Eye (tissue), 1 donor: ENCODE measurements at regions not wholly inside any gene's neighbourhood (a gene's known extent, or its start where the extent isn't known, plus 50 kb on each side); places are given as distances from the start of the nearest gene placed in this dataset.
A peak's percentile ranks its signal among the peaks of the same experiment; 100 is the strongest.

ENCODE experiments used
- DNase-seq: peaks from one replicate; pipeline ENCODE4 v3.0.0-alpha.2; 2015

DNA sequence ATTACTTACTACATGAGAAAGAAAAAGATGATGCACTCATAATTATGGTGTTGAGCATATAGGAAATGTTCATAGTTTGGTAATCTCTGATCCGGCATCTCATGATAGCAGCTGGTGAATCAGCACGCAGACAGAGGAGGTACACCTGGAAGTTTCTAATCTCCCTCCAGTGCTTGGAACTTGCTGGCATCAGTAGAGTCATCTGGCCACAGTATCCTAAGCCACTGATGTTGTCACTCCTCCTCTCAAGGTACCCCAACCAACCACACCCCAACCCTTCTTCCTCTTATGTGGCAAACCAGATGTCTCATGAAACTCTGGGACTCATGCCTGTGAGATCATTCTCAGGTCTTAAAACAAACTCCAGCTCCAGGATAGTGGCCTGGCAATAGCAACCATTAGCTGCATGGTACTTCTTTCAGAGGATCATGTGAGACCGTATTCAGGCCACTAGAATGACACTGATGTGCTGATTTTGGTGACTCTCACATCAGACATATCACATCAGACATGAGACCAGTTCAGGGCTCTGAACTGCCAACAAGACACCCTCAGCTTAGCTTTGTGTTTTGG is 143.0 kb downstream of the RASSF9 start:
- DNase-seq, result no peak

DNA sequence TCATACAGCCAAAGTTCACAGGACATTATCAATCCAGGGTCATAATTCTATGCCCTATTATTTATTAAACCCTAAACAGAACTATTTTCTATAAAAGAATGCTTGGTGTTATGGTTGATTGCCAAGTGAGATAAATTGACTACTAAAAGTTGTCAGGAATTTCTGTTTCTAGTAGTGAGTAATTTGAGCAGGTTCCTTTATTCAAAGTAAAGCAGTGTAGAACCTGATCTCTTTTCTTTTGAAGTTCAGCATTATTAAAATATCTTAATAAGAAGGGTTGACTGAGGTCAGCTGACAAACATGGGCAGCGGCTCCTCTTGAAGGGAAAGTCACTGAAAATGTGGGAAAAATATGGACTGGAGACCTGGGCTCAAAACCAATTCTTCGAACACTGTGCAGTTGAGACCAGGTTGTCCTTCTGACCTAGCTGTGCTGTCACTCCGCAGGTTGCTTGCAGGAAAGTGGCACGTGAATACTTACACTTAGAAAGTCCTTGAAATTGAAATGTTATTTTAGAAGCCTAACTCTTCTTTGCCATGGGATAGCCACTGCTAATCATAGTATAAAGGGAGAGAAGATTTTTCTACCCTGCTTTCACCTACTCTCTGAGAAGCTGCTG is 141.0 kb downstream of the RASSF9 start:
- no peak for DNase-seq

DNA sequence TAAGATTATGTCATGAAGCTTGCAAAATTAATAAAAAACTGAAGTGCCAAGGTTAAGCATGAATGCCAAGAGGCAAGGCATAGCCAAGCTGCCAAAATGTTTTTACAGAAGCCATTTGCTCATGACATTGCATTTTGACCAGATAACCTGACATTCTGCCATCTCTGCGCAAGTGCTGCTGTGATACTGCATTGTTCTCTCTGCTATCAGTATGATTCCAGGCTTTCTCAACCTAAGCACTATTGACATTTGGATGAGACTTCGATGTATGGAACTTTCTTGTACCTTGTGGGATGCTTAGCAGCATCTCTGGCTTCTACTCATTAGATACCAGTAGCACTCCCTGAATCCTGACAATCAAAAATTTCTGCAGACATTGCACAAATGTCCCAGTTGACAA is 139.2 kb downstream of the RASSF9 start:
- DNase-seq, result no peak

DNA sequence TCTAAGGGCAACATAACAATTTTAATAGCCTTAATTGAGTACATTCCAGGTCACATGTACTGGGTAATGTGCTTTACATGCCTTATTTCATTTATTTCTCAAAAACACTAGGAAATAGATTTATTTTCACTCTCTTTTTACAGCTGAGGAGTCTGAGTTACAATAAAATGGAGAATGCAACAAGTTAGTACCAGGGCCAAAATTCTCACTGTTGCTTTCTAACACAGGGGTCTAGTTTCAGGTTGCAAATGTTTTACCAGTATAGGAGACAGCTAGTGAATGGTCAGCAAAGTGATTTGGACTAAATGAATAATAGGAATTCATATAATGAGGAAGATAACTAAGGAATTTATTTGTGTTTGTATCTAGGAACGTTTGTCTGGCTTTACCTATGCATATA is 137.3 kb downstream of the RASSF9 start:
- DNase-seq, result no peak

DNA sequence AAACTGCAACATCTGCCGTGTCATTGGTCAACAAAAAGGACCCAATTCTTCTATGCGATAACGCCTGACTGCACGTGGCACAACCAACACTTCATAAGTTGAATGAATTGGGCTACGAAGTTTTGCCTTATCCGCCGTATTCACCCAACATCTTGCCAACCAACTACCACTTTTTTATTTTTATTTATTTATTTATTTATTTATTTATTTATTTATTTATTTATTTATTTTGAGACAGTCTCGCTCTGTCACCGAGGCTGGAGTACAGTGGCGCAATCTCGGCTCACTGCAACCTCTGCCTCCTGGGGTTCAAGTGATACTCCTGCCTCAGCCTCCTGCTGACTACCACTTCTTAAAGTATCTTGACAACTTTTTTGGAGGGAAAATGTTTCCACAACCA is 127.4 kb downstream of the RASSF9 start:
- no peak for DNase-seq

DNA sequence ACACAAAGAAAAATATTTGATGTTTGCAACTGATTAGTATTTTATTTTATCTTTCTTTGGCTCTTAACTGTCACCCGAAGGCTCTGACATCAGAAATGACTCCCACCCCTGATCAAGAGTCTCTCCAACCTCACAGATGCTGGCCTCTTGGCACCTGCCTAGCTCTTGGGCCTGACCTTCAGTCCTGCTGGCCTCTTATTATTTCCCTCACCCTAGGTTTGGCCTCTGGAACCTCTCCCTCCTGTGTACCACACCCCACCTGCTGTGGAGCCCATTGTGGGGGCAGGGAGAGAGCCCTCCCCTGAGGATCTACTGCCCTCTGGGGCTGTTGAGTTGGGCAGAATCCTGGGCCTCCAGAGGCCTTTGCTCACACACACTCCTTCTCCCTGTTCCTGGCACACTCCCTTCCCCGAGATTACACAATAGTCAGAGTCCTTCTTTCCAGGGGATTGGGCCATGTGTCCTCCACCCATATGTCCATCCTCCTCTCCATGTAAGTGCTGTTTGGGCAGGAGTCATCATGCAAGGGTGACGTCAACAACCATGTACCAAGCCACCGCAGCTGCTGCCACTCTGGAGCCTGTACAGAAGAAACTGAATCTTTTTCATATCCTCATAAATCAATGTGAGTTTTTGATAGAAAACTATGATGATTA is 124.3 kb downstream of the RASSF9 start:
- no peak for DNase-seq

DNA sequence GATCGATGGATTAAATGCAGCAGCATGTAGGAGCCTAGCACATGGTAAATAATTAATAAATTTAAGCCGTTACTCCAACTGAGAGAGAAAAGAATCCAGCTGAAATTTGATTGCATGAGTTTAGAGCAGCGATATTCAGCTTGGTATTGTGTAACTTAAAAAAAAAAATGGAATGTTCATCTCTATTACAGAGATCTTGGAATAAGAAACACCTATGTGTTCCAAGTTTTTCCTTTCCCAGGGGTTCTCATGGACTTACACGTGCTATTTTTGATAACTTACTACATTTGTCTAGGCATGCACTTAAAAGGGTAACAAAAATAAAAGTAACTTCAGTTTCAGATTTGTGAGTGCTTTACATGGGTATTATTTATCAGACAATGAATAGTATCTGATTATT is 122.8 kb downstream of the RASSF9 start:
- peak; percentile 33 for DNase-seq

DNA sequence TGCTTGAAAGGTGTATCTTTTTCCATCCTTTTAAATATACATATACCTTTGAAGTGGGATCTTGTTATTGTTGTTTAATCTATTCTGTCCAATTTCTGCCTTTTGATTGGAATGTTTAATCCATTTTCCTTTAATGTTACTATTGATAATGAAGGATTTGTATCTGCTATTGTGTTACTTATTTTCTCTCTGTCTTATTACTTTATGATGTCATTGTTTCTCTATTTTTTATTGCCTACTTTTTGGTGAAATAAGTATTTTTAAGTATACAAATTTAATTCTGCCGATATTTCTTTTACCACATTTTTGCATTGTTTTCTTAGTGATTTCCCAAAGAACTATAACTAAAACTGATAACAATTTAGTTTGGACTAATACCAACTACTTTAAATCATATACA is 121.8 kb downstream of the RASSF9 start:
- no peak for DNase-seq

DNA sequence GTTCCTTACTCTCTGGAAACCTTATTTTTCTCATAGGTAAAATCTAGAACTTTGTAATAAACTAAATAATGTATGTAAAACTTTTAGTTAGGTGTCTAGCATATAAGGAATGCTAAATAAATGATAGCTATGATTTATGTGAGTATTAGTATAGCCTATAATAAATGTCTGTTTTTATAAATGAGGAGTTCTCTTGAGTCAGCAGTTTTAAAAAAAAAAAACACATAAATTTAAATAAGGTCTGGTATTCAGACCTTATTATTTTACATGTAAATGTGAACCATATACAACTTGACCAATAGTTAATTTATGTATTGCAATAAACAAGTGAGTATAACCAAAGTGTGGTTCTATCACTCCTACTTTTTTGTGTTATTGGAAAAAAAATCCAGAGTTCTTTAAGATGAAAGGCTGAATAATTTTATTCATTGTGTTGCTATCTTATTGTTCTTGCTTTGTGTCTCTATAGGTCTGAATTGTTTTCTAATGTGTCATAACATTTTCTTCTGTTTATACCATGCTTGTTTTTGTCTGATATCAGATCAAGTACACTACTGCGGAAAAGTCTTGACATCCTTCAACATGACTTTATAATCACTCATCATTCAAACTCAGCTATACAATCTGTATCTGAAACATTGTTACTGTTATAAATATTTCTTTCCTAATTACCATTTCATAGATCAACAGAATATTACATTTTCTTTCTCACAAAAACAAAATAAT is 115.7 kb downstream of the RASSF9 start:
- DNase-seq, result no peak

DNA sequence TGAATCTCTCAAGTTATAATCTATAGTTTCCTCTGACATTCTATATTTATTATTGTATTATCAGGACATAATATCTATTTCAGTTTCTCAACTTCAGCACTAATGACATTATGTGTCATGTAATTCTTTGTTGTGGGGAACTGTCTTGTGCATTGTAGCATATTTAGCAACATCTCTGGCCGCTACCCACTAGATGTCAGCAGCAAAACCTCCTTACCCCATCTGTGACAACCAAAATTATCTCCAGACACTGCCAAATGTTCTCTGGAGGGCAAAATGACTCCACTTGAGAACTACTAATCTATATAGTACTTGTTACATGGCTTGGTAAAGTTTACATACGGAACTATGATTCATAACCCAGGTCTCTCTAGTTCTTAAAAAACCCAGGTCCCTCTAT is 110.2 kb downstream of the RASSF9 start:
- no peak for DNase-seq

DNA sequence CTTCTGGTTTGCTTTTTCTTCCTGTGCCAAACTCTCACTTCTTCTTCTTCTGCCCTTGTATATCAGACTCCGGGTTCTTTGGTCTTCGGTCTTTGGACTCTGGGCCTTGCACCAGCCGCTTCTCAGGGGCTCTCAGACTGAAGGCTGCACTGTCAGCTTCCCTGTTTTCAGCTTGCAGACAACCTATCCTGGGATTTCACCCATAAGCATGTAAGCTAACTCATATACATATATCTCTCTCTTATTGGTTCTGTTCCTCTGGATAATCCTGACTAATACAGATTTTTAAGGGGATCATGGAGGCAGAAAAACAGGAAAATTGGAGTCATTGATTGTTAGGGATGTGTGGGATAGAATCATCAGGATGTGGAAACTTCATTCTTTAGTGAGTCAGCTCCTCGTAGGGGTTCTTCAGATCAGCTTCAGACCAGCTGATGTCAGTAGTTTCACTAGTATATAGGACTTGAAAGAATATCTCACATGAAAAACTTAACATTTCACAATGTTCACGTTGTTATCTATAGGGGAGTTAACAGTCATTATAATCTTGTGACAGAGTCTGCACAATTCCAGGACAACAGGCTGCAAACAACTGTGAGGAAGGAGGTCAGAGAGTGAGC is 102.9 kb downstream of the RASSF9 start:
- no peak for DNase-seq

DNA sequence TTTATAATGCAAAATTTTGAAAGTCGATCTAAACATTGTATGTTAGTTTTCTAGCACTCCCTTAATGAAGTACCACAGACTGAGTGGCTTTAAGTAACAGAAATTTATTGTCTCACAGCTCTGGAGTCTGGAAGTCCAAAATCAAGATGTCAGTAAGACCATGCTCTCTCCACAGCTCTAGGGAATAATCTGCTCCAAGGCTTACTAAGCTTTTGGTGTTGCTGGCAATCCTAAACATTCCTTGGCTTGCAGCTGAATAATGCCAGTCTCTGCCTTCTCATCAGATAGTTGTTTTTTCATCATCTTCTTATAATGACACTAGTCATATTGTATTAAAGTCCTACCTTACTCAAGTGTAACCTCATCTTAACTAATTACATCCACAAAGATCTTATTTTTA is 102.2 kb downstream of the RASSF9 start:
- DNase-seq, result no peak

DNA sequence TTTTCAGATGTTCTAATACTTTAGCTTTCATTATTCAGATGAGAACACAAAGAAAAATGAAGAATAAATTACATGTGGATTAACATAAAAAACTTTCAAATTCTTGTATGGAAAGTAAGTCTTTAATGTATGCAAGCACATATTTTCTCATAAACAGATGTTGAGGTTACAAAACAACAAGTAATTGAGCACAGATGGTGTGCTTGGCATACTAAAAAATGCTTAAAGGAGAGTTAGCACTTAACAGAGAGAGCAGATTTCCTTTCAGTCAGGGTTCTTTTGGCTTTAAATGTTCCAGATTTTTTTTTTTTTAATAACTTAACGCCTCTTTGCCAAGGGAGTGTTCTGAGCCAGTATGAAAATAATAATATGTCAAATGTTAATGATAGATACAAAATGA is 96.0 kb downstream of the RASSF9 start:
- peak; percentile 45 for DNase-seq

DNA sequence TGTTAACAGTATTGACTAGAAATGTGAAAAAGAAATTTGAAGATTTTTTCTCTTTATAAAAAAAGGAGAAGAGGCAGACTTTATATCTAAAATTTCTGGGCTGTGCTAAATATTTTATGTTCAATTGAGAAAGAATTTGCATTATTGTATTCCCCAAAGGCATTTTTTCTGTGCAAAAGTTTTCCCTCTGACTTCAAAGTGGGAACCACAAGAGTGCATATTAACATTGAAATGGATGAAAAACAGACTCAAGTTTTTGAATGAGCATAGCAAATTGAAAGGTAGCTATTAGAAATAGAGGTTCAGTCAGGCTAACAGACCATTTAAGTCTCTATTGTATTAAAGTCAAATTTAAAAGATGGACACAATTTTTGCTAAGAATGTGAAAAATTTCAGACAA is 95.2 kb downstream of the RASSF9 start:
- no peak for DNase-seq

DNA sequence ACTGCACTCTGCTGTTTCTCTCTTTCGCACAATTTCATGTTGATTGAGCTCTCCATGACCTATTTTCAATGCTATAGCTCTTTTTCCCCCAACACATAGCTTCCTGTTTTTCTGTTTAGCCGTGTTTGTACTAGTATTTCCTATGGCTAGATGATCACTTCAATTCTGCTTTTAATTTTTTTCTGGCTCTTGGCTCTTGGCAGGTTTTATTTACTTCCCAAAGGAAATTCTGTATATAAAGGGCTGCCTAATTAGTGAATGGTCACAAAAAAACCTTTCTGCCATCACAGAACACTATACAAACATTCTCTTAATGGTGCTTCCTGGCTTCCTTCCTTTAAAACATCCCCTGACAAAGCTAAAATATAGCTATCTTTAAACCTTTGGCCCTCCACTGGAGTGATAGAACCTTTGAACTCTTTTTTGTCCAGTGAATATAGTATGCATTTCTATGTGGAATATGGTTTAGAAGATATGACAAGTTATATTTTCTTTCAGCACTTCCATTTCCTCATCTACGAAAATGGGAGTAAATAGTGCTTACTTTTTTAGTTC is 88.2 kb downstream of the RASSF9 start:
- DNase-seq, result peak; percentile 8
